Mucosa of stomach (tissue), 1 donor: ENCODE measurements at regions not wholly inside any gene's neighbourhood (a gene's known extent, or its start where the extent isn't known, plus 50 kb on each side); places are given as distances from the start of the nearest gene placed in this dataset.

Experiments used
- H3K27me3 ChIP-seq: one replicate; pipeline ENCODE4 v1.7.0; 2013; ENCODE audit warnings: mild to moderate bottlenecking, low read length; ENCODE audit not compliant: control insufficient read depth, insufficient read depth
- H3K36me3 ChIP-seq: one replicate; pipeline ENCODE4 v1.7.0; 2013; ENCODE audit warnings: low read length; ENCODE audit not compliant: control insufficient read depth, insufficient read depth
- H3K4me1 ChIP-seq: one replicate; pipeline ENCODE4 v1.7.0; 2013; ENCODE audit warnings: mild to moderate bottlenecking, low read length; ENCODE audit not compliant: control insufficient read depth, insufficient read depth
- H3K4me3 ChIP-seq: one replicate; pipeline ENCODE4 v1.7.0; 2013; ENCODE audit warnings: low read length
- H3K9ac ChIP-seq: one replicate; pipeline ENCODE4 v1.7.0; 2013; ENCODE audit warnings: mild to moderate bottlenecking, low read length, moderate library complexity
- H3K9me3 ChIP-seq: one replicate; pipeline ENCODE4 v1.7.0; 2013; ENCODE audit warnings: mild to moderate bottlenecking, low read length, moderate library complexity; ENCODE audit not compliant: control insufficient read depth
- donor health status: Pancreatic carcinoma.

DNA sequence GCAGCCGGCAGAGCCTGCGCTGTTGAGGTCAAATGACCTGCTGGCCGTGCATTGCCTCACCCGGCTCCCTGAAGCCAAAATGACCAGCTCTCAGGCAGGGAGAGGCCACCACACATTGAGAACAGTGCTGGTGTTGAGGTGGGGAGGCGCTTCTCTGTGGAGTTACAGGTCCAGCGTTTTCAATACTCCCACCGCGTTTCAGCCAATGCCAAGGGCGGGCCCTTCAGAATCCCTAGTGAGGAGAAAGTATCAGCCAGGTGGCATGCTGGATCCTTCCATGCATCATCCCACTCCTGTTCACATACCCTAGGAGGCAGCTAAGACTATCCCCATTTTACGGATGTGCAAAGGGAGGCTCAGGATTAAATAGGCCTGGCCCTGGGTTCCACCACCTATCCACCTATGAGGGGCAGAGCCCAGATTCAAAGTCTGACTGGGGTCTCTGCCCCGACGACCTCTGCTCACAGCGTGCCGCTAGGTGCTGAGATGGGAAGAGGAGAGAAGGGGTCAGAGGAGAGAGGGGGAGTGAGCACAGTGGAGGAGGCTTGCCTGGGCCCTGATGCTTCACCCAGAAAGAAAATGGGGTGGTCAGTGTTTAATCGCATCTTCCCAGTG, 137.6 kb upstream of the ID2 start:
- H3K36me3 ChIP-seq, result no peaks in the 10 kb centered on the region
- H3K4me3 ChIP-seq, result no peak overlapping the region
- H3K9ac ChIP-seq, result peak overlapping the region; percentile 17
- peaks cover 28% of the 10 kb centered on the region for H3K4me1 ChIP-seq
- H3K9me3 ChIP-seq, result no peaks in the 10 kb centered on the region
- no peaks in the 10 kb centered on the region for H3K27me3 ChIP-seq

DNA sequence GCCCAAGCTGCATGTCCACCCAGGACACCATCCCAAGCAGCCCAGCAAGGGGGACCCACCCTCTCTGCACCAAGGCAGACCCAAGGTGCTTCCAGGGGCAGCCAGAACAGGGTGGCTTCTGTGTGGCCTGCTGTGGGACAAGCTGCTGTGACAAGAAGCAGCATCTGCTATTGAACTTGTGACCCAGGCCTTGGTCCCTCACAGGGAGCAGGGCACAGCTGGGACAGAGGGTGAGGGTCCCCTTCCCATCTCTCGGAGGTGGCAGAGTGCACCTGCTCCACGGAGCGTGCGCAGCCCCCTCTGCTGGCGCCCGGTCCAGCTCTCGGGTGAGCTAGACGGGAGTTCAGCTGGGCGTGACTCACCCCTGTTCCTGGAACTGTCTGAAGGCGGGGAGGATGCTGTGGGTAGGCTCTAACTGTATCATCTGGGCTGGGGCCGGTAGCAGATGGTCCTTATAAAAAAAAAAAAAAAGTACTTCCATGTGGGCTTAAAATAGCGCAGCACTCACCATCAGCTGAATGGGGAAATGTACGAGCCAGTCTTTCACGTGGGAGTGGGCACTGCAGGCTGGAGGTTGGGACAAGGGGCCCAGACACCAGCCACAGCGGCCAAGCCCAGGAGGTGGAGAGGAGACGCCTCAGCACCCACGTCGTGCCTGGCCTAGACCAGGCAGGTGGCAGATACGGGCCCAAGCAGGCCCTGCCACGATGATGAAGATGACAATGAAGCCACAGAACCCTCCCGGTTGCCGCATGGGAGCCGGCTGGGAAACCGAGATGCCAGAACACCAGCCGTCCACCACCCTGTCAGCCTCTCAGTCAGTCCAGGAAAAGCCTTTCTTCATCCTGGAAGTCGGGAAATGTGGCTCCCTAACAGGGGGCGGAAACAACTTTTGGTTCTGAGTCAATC, 136.8 kb upstream of the ID2 start:
- H3K4me3 ChIP-seq, result no peak overlapping the region
- H3K9ac ChIP-seq, result no peak overlapping the region
- no peaks in the 10 kb centered on the region for H3K36me3 ChIP-seq
- no peaks in the 10 kb centered on the region for H3K9me3 ChIP-seq
- H3K4me1 ChIP-seq, result peaks cover 21% of the 10 kb centered on the region
- no peaks in the 10 kb centered on the region for H3K27me3 ChIP-seq

DNA sequence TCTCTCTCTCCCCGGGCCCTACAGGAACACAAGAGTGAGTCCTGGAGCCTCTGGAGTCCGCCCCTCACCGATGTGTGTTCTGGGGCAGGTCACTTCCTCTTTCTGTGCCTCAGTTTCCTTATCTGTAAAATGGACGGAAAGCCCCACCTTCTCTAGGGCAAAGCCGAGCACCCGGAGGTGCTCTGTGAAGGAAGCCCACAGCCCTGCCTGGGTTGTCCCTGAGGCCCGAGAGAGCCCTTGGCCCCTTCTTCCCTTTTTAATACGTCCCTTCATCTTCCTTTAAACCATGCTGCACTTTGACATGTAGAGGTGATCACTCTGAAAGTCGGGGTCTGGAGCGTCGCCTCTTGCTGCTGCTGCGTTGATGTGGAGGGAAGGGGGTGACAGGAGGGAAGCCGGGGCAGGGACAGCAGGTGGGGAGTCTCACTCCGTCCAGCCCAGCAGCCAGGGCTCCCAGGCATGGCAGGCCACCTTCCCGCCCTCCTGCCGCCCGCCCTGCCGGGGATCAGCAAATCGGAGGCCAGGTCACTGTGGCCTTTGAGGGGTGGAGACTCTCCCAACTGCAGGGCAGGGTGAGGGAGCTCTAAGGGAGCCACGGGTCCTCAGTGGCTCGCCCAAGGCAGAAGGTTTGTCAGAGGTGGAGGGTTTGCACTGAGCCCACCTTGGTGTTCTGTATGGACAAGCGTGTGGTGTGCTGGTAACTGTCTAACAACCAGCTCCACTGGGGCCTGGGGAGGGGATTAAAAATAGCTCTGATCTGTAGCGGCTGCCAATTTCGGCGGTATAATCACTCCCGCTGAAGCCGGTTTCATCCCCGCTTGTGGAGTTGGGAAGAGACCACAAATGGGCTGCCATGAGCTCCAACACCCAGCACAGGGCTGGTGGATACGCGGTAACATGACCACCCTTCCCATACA, 135.9 kb upstream of the ID2 start:
- Histone ChIP-seq H3K4me1 (peaks cover 14% of the 10 kb centered on the region), H3K27me3 (no peaks in the 10 kb centered on the region), H3K36me3 (no peaks in the 10 kb centered on the region), H3K4me3 (no peak overlapping the region), H3K9ac (no peak overlapping the region), H3K9me3 (no peaks in the 10 kb centered on the region)

DNA sequence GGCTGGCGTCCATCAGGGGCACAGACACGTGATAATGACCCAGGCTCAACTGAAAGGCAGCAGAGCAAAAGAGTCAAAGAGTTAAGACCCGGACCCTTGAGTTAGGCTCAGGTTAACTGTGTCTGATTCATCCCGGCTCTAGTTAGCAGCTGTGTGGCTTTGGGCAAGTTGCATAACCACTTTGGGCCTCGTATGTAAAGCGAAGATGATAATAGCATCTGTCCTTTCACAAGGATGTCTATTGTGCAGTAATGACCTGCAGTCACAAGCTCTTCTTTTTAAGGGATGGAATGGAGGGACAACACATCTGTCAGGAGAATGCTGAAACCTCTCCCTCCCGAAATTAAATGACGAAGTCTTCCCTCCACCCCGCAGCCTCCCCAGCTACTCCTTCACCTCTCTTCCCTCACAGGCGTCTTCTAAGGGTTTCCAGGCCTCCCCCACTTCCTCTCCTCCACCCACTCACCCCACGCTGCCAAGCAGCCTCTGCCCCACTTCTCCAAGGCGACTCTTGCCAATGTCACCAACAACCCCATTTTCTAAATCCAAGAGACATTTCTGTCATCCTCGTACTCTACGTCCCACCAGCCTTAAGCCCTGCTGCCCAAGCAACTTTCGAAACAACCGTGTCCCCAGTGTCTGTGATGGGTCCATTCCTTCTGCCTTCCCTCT, 135.1 kb upstream of the ID2 start:
- H3K36me3 ChIP-seq, result no peaks in the 10 kb centered on the region
- no peaks in the 10 kb centered on the region for H3K9me3 ChIP-seq
- no peak overlapping the region for H3K9ac ChIP-seq
- no peaks in the 10 kb centered on the region for H3K27me3 ChIP-seq
- peaks cover 14% of the 10 kb centered on the region for H3K4me1 ChIP-seq
- H3K4me3 ChIP-seq, result no peak overlapping the region

DNA sequence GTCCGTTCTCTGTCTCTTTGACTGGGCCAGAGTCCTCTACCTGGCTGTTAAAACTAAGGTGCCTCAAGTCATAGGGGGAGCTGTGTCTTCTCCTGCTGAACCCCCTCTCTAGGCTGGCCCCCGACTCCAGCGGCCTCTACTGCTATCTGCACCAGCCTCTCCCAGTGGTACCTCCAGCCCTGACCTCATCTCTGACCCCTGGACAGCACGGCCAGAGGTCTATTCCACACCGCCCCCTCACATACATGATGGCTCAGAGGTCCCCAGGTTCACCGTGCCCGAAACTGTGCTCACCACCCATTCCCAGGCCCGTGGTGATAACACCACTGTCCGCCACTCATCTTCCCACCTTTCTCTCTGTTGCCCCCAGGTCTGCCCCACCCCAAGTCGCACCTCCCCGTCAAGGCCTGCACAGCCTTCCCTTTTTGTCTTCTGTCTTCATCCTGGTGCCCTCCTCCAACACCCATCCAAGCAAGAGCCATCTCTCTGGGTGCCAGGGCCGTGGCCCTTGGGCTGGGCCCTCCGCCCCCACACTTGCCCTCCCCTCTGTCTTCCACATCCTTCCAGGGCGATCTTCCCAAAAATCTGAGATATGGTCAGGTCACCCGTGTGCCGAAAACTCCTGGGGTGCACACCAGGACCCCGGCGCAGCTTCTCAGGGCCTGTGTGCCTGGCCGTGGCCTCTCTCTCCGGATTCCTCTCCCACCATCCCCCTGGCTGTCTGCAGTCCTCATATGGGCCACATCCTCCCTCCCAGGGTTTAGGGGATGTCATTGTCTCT, 134.4 kb upstream of the ID2 start:
- H3K9me3 ChIP-seq, result no peaks in the 10 kb centered on the region
- no peaks in the 10 kb centered on the region for H3K36me3 ChIP-seq
- peaks cover 14% of the 10 kb centered on the region for H3K4me1 ChIP-seq
- no peak overlapping the region for H3K9ac ChIP-seq
- H3K27me3 ChIP-seq, result no peaks in the 10 kb centered on the region
- no peak overlapping the region for H3K4me3 ChIP-seq

DNA sequence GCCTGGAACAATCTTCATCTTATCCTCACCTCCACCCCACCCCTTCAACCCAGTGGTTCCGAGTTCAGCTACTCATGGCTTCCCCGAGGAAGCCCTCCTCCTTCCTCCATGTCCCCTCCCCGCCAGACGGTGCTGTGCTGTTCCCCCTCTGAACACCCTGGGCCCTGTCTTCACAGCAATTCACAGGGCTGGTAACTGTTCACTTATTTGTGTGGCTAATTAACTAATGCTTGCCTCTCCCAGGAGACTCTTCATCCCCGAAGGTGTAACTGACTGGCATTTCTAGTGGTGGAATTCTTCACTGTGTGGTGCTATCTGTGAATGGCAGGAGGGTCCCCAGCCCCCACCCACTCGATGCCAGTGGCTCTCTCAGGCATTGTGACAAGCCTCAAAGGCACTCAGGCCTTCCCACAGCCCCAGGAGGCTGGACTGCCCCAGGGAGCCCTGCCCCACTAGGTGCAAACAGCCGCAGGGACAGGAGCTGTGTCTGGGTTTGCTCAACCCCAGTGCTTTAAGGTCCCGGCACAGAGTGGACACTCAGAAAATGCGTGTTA, 133.7 kb upstream of the ID2 start:
- Histone ChIP-seq H3K27me3 (no peaks in the 10 kb centered on the region), H3K9ac (no peak overlapping the region), H3K4me1 (peaks cover 14% of the 10 kb centered on the region), H3K9me3 (no peaks in the 10 kb centered on the region), H3K4me3 (no peak overlapping the region), H3K36me3 (no peaks in the 10 kb centered on the region)

DNA sequence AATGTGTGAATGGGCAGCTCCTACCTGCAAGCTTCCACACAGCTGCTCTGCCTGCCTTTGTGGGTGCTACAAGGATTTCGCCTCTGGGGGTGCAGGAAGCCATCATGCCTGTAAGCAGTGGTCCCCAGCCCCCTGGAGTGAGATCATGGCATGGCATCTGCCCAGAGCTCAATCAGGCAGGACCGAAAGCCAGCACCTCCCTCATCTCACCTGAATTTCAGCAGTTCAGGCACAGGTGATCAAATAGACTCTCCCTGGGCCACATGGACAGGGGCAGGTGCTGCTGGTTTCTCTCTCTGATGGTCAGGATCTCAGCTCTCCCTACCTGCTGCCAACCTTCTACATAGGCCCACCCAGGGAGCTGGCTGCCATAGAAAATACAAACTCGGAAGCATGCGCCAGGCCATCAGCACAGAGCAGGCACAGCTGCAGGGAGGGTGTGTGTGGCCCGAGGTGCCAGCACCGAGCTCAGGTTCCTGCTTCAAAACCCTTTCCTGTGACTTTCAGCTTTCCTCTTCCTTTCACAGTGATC, 133.2 kb upstream of the ID2 start:
- Histone ChIP-seq H3K4me1 (peaks cover 16% of the 10 kb centered on the region), H3K9me3 (no peaks in the 10 kb centered on the region), H3K9ac (no peak overlapping the region), H3K27me3 (no peaks in the 10 kb centered on the region), H3K4me3 (no peak overlapping the region), H3K36me3 (no peaks in the 10 kb centered on the region)

DNA sequence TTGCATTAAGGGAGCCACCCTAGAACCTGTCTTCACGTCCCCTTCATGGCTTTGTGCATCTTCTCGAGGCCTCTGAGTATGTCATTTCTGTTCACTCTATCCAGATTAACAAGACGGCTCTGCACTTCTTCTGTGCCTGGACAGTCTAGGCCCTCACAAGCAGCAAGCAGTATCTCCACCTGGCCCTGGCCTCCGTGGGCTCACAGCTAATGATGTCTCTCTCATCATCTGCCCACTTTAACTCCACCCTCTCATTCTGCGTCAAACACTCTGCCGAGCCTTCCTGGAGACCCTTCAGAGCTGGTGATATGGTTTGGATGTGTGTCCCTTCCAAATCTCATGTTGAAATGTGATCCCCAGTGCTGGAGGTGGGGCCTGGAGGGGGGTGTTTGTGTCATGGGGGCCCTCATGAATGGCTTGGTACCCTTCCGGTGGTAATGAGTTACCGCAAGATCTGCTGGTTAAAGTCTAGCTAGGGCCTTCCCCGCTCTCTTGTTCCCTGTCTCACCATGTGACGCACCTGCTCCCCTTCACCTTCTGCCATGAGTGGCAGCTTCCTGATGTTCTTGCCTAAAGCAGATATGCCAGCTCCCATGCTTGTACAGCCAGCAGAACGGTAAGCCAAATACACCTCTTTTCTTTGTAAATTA, 132.5 kb upstream of the ID2 start:
- Histone ChIP-seq H3K36me3 (no peaks in the 10 kb centered on the region), H3K4me1 (peaks cover 11% of the 10 kb centered on the region), H3K27me3 (no peaks in the 10 kb centered on the region)

DNA sequence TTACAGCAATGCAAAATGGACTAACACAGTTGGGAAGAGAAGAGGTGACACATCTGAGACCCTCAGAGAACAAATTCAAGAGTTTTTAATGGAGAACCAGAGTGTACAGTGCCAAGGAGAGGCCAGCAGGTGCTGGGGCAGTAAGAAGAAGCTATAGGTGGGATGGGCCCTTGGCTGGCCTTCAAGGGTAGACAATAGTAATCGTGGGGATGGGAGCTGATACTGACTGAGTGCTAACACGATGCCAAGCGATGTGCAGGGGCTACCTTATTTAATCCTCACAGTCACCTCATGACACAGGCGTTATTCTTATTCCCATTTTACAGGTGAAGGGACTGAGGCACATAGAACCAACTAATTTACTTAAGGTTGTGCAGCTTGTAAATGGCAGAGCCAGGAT, 131.9 kb upstream of the ID2 start:
- Histone ChIP-seq H3K4me3 (no peak overlapping the region), H3K9ac (no peak overlapping the region), H3K9me3 (no peaks in the 10 kb centered on the region), H3K36me3 (no peaks in the 10 kb centered on the region), H3K27me3 (no peaks in the 10 kb centered on the region), H3K4me1 (peaks cover 6% of the 10 kb centered on the region)

More for the DNA sequence above, 132.5 kb upstream of the ID2 start:
- no peak overlapping the region for H3K4me3 ChIP-seq
- H3K9ac ChIP-seq, result no peak overlapping the region
- H3K9me3 ChIP-seq, result no peaks in the 10 kb centered on the region

DNA sequence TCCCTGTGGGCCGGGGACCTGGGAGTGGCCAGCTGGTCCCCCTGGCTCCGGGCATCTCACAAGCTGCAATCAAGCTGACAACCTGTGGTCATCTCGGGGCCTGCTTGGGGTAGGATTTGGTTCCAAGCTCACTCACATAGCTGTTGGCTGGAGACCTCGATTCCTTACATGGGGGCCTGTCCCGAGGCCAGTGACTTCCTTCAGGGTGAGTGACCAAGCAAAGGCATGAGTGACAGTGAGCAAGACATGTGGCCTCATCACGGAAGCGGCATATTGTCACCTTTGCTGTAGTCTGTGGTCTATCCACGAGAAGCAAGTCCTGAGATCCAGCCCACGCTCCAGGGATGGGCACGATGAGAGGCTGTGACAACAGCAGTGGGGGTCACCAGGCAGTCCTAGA, 131.4 kb upstream of the ID2 start:
- Histone ChIP-seq H3K27me3 (no peaks in the 10 kb centered on the region), H3K9me3 (no peaks in the 10 kb centered on the region), H3K36me3 (no peaks in the 10 kb centered on the region), H3K4me3 (no peak overlapping the region), H3K4me1 (peaks cover 6% of the 10 kb centered on the region), H3K9ac (no peak overlapping the region)
